ENCODE measurements at regions not wholly inside any gene's neighbourhood (a gene's known extent, or its start where the extent isn't known, plus 50 kb on each side); places are given as distances from the start of the nearest gene placed in this dataset.

- no peak for DNase-seq
Observed at GRCh38 chr5:96157841-96158291, 196.2 kb upstream of the ELL2 start.

- DNase-seq, result no peak
Observed at GRCh38 chr5:96157077-96157780, 195.6 kb upstream of the ELL2 start.

- DNase-seq, result no peak
Observed at GRCh38 chr5:96155147-96155546, 193.5 kb upstream of the ELL2 start.

GRCh38 chr5:96151891-96152290 is 190.2 kb upstream of the ELL2 start:
- no peak for DNase-seq

GRCh38 chr5:96150007-96150406 is 188.4 kb upstream of the ELL2 start:
- no peak for DNase-seq

GRCh38 chr5:96149546-96149945 is 187.9 kb upstream of the ELL2 start:
- DNase-seq, result peak; percentile 67

GRCh38 chr5:96149021-96149420 is 187.4 kb upstream of the ELL2 start:
- no peak for DNase-seq

- no peak for DNase-seq
Observed at GRCh38 chr5:96148376-96148775, 186.7 kb upstream of the ELL2 start.

- DNase-seq, result no peak
Observed at GRCh38 chr5:96147866-96148265, 186.2 kb upstream of the ELL2 start.

- peak; percentile 74 for DNase-seq
Observed at GRCh38 chr5:96146675-96147074, 185.0 kb upstream of the ELL2 start.

- no peak for DNase-seq
Observed at GRCh38 chr5:96144289-96144688, 182.6 kb upstream of the ELL2 start.

GRCh38 chr5:96143450-96143849 is 181.8 kb upstream of the ELL2 start:
- DNase-seq, result no peak

- peak; percentile 68 for DNase-seq
Observed at GRCh38 chr5:96142786-96143434, 181.3 kb upstream of the ELL2 start.

GRCh38 chr5:96142184-96142781 is 180.6 kb upstream of the ELL2 start:
- no peak for DNase-seq

- DNase-seq, result peak; percentile 26
Observed at GRCh38 chr5:96141749-96142148, 180.1 kb upstream of the ELL2 start.

- DNase-seq, result no peak
Observed at GRCh38 chr5:96140496-96140895, 178.8 kb upstream of the ELL2 start.

- no peak for DNase-seq
Observed at GRCh38 chr5:96140084-96140483, 178.4 kb upstream of the ELL2 start.

GRCh38 chr5:96134886-96135285 is 173.2 kb upstream of the ELL2 start:
- DNase-seq, result no peak

GRCh38 chr5:96133341-96134079 is 171.9 kb upstream of the ELL2 start:
- DNase-seq, result peak; percentile 65

- DNase-seq, result no peak
Observed at GRCh38 chr5:96129276-96129675, 167.6 kb upstream of the ELL2 start.

GRCh38 chr5:96128204-96128864 is 166.7 kb upstream of the ELL2 start:
- DNase-seq, result no peak

GRCh38 chr5:96127538-96127937 is 165.9 kb upstream of the ELL2 start:
- DNase-seq, result no peak

Data from fibroblast of skin of scalp (primary cell).